Heart right ventricle (tissue), 16 donors: ENCODE measurements at regions not wholly inside any gene's neighbourhood (a gene's known extent, or its start where the extent isn't known, plus 50 kb on each side); places are given as distances from the start of the nearest gene placed in this dataset.

ENCODE experiments used
- ATAC-seq, 8 donors: fragments of 200-7000 bp; cut with Tn5 transposase; one replicate each; pipeline ENCODE4 v1.9.1; 2020; ENCODE audit warnings: mild to moderate bottlenecking in 8 of 8, moderate library complexity in 8 of 8, moderate number of reproducible peaks in 1 of 8
- DNase-seq, 2 donors: peaks; one replicate each; pipeline ENCODE4 v3.0.0-alpha.2; 2020
- H3K27ac ChIP-seq, 10 donors: fragments of 200-600 bp; sonication (generic) in 2 of 10; one replicate each; pipeline versions ENCODE4 v1.5.0 to v1.8.0; 2020 to 2022; ENCODE audit warnings: mild to moderate bottlenecking in 3 of 10
- H3K27me3 ChIP-seq, 7 donors: fragments of 200-600 bp; one replicate each; pipeline ENCODE4 v1.8.0; 2021 to 2022; ENCODE audit warnings: mild to moderate bottlenecking in 2 of 7
- H3K36me3 ChIP-seq, 9 donors: fragments of 200-600 bp; sonication (generic) in 1 of 9; one replicate each; pipeline versions ENCODE4 v1.5.0 to v1.8.0; 2020 to 2022; ENCODE audit warnings: mild to moderate bottlenecking in 2 of 9
- H3K4me1 ChIP-seq, 9 donors: fragments of 200-600 bp; sonication (generic) in 1 of 9; one replicate each; pipeline versions ENCODE4 v1.5.0 to v1.8.0; 2020 to 2022; ENCODE audit warnings: mild to moderate bottlenecking in 4 of 9
- H3K4me3 ChIP-seq, 10 donors: fragments of 200-600 bp; sonication (generic) in 2 of 10; one replicate each; pipeline versions ENCODE4 v1.5.0 to v1.8.0; 2020 to 2022; ENCODE audit warnings: mild to moderate bottlenecking in 7 of 10, moderate library complexity in 2 of 10
- H3K9me3 ChIP-seq, 11 donors: fragments of 200-600 bp in 10 of 11; sonication (generic) in 2 of 11; one replicate each; pipeline versions ENCODE4 v1.5.0 to v1.8.0; 2013 to 2022; ENCODE audit warnings: mild to moderate bottlenecking in 2 of 11, control low read depth in 1 of 11, moderate library complexity in 1 of 11
- WGBS, 2 donors: extraction: QIAGEN DNeasy Blood & Tissue Kit; methylation state at CpG; one replicate each; pipeline ENCODE4 v1.1.7; 2013; ENCODE audit warnings: inconsistent platforms in 1 of 2; 5-methylcytosine and 5-hydroxymethylcytosine counted together
- intact Hi-C, 10 donors: fragments of 100-400 bp; cut with DNase I; formaldehyde crosslinking; loops; one replicate each; pipeline versions ENCODE4 v1.11.1 to v1.14.2; 2022
- TF ChIP-seq, protein P1 (sequence below), 9 donors: fragments of 200-600 bp; sonication (generic) in 2 of 9; IDR thresholded peaks; one replicate each; pipeline versions ENCODE4 v1.5.0 to v1.8.0; 2021 to 2022; ENCODE audit warnings: antibody characterized with exemption in 9 of 9, mild to moderate bottlenecking in 5 of 9, moderate library complexity in 1 of 9
- donor health status: Arrhythmogenic right ventricular cardiomyopathy.
- donor health status: ischemic (EF 13 %, LVEDD 7.1; RV severe dilation, severe dysfunction).
- donor health status: healthy with polysubstance abuse.
- donor health status: DM: no; HTN: yes; CAD: no.
- donor health status: DM: no; HTN: no; CAD: no.
- donor health status: ischemic (EF 25% LVEDD 6.9; RV normal size, moderate dysfunction).
- donor health status: ischemic (EF 25% LVEDD 5.7; RV mildly dilated, moderate dysfunction).
- donor health status: healthy.
- donor health status: DM: yes; HTN: yes; CAD: no.
- donor health status: Ischemic cardiomyopathy.
- donor health status: ischemic (EF 35%, LVEDD 5.7; RV mildly dilated, moderate dysfunction).
- donor health status: nonischemic (EF 11% LVEDD 7.7; RV severe dilation, severe dysfunction).
- donor health status: DM: yes; HTN: yes; CAD: no.
- donor health status: PGD.
- donor health status: ischemic (EF 29% LVEDD 5.4; RV normal size, mild dysfunction).
- donor health status: nonischemic (EF 23%, LVEDD 6.1; RV moderate dilation, normal function).

DNA sequence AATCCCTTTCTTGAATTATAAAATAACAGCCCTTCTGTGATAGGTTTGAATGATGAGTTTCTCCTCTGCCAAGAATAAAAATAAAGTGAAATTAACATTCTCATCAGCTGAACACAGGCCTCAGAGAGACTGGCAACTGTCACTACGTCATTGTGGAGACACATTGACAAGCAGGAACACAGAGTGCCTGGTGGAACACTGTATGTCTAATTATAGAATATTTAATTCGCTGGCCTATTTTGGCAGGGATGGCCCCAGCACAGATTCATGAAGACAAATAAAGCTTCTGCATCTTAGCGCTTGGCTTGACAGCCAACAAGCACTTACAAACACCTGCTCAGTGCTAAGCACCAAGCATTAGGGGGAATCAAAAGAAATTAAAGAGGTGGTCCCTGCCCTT lies 52.0 kb upstream of the SMYD2 start:
- ATAC-seq = peak; percentile 88 to 98 (median 94)
- intact Hi-C loops = loop anchor here in 3 of 10 donors (5.0 kb wide), 3 partner anchors 33 to 98 kb away; no protein-coding TSS in a partner anchor
- 35 to 48% methylated on average over 3 of the region's 3 CpGs for WGBS, 2 donors

DNA sequence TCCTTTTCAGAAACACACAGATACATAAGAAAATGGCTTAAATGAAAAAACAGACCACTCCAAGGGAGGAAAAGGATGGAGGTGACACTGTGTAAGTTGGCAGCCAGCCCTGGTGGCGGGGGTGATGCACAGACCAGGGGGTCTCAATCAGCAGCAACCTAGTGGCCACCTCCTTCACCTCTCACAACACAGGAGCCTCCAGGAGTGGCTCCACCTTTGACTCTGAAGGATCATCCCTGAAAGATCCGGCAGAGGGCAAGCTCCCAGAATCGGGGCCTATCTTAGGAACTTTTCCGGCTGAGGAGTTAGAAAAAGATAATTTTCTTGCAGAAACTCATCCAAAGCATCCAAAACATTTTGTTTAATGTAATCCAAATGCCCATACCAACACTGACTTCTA lies 51.2 kb upstream of the SMYD2 start:
- intact Hi-C loops = loop anchor here in 3 of 10 donors (5.0 kb wide), 3 partner anchors 33 to 98 kb away; no protein-coding TSS in a partner anchor
- no peaks in the 10 kb centered on the region for H3K27me3 ChIP-seq
- H3K27ac ChIP-seq = peak overlapping the region in 8 of 10 donors; percentile 19 to 92 (median 84)
- H3K4me3 ChIP-seq = no peak overlapping the region
- WGBS, 2 donors = 68% methylated on average over 4 of the region's 4 CpGs
- peak in 4 of 8 donors; percentile 18 to 46 (median 33) for ATAC-seq
- H3K4me1 ChIP-seq = peaks cover 0 to 28% (median 9%) of the 10 kb centered on the region in 9 donors
- DNase-seq = peak in 1 of 2 donors; percentile 14
- TF ChIP-seq, protein P1, sequence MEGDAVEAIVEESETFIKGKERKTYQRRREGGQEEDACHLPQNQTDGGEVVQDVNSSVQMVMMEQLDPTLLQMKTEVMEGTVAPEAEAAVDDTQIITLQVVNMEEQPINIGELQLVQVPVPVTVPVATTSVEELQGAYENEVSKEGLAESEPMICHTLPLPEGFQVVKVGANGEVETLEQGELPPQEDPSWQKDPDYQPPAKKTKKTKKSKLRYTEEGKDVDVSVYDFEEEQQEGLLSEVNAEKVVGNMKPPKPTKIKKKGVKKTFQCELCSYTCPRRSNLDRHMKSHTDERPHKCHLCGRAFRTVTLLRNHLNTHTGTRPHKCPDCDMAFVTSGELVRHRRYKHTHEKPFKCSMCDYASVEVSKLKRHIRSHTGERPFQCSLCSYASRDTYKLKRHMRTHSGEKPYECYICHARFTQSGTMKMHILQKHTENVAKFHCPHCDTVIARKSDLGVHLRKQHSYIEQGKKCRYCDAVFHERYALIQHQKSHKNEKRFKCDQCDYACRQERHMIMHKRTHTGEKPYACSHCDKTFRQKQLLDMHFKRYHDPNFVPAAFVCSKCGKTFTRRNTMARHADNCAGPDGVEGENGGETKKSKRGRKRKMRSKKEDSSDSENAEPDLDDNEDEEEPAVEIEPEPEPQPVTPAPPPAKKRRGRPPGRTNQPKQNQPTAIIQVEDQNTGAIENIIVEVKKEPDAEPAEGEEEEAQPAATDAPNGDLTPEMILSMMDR (IDR thresholded peaks at IDR 0.05) = peak in 1 of 9 donors; percentile 5
- H3K9me3 ChIP-seq = no peaks in the 10 kb centered on the region
- H3K36me3 ChIP-seq = no peaks in the 10 kb centered on the region

More for the DNA sequence above, 52.0 kb upstream of the SMYD2 start:
- Histone ChIP-seq H3K9me3 (no peaks in the 10 kb centered on the region), H3K4me1 (peaks cover 0 to 27% (median 14%) of the 10 kb centered on the region in 9 donors), H3K27me3 (no peaks in the 10 kb centered on the region), H3K4me3 (no peak overlapping the region), H3K36me3 (no peaks in the 10 kb centered on the region), H3K27ac (peak overlapping the region; percentile 19 to 92 (median 79))
- TF ChIP-seq, protein P1 (IDR thresholded peaks at IDR 0.05) = no peak
- DNase-seq = peak; percentile 12 to 74
